Stimulated activated naive CD4-positive, alpha-beta T cell treated with Interleukin-2 at 50 U/mL for 16 hours (primary cell): ENCODE measurements at regions not wholly inside any gene's neighbourhood (a gene's known extent, or its start where the extent isn't known, plus 50 kb on each side); places are given as distances from the start of the nearest gene placed in this dataset.

Experiments
- DNase-seq: peaks from one replicate; lab custom pipeline; 2025; lab: John Stamatoyannopoulos, UW

GRCh38 chr9:79213417-79214125, 358.2 kb upstream of the TLE4 start:
- DNase-seq = no peak

GRCh38 chr9:79215821-79216220, 355.9 kb upstream of the TLE4 start:
- DNase-seq = no peak

DNA sequence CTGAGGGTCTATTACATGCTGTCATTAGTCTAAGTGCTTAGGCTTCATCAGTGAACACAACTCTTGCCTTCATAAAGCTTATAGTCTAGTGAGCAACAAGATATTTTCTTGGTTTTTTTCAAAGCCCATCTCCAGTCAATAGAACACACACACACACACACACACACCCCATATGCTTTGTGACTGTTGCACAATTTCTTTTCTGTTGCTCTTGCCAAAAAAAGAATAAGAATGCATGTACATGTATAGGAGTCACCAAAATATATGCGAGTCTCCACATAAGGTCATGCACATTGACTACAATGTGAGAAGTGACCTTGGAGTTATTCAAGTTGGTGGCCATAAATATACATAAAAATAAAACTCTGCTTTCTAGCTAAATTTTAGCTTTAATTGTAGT, 351.5 kb upstream of the TLE4 start:
- DNase-seq = no peak

DNA sequence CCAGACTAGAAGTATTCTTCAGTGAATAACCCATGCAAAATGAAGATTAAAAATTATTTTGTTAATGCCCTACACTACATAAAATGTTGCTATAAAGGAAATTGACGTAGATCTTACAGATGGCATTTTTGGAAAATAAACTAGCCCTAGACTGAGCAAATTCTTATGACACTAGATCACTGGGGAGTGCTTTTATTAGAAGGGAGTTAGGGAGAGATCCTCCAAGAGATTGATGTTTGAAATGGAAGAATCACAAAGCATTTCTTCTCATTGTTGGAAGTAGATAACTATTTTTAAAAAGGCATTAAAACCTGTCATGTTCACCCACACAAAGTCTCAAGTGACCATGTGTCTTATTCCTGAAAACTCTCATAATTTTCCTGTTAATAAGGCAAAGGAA, 351.1 kb upstream of the TLE4 start:
- DNase-seq = no peak

DNA sequence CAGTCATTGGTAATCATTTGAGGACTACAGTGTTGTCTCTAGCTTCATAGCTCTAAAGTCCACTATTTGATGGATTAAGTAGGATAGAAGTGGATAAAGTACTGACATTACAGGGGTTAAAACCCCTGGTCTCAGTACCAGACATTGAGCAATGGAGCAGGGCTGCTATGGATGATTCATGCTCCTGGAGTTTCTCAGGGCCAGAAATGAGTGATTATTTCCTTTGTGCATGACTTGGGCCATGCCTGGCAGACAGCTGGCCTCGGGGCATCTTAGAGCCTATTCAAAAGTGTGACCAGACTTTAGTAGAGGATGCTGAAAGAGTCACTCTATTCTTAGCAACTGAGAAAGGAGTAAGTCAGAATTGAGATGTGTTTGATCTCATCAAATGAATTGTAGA, 350.7 kb upstream of the TLE4 start:
- no peak for DNase-seq

DNA sequence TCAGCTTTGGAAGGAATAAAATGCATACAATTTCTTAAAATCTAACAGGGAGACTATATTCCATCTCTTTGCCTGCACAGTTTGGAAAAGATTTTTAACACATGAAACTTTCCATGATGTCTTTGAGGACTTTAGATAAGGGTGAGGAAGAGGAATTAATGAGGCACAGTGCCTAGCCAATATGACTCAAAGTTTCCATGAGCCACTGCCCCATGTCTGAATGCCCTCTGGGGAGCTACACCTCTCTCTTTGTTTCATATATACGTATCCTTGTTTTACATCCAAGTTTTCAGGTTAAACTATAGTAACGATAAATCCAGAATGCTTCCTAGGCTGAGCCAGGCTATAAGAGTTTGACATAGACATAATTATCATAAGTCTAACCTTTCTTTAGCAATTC, 349.3 kb upstream of the TLE4 start:
- DNase-seq = no peak

GRCh38 chr9:79224672-79225433, 346.9 kb upstream of the TLE4 start:
- no peak for DNase-seq

GRCh38 chr9:79233542-79233941, 338.2 kb upstream of the TLE4 start:
- DNase-seq = no peak

- DNase-seq = no peak
Measured at GRCh38 chr9:79236466-79236865, 335.3 kb upstream of the TLE4 start.

GRCh38 chr9:79237861-79238260, 333.9 kb upstream of the TLE4 start:
- DNase-seq = no peak

DNA sequence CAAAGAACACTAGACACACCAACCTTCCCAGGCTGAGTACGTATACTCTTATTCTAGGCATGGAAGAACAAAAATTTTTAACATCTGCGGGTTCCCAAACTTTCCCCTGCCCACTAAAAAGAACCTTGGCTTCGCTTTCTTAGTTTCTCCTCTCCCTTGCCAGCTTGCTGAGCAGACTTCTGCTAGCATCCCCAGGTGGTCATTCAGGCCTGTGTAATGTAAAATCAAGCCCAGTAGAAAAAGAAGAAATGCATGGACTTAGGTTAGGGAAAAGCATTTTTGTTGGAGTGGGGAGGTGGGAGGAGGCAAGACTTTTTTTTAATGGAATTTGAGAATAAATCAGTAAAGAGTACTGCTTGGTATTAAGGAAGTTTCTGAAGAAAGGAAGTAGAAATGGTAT, 331.0 kb upstream of the TLE4 start:
- DNase-seq = no peak

GRCh38 chr9:79242489-79242888, 329.3 kb upstream of the TLE4 start:
- no peak for DNase-seq

GRCh38 chr9:79246170-79246569, 325.6 kb upstream of the TLE4 start:
- no peak for DNase-seq

- no peak for DNase-seq
Measured at GRCh38 chr9:79247021-79247420, 324.7 kb upstream of the TLE4 start.

- no peak for DNase-seq
Measured at GRCh38 chr9:79250806-79251205, 321.0 kb upstream of the TLE4 start.

- no peak for DNase-seq
Measured at GRCh38 chr9:79254900-79255650, 316.7 kb upstream of the TLE4 start.

DNA sequence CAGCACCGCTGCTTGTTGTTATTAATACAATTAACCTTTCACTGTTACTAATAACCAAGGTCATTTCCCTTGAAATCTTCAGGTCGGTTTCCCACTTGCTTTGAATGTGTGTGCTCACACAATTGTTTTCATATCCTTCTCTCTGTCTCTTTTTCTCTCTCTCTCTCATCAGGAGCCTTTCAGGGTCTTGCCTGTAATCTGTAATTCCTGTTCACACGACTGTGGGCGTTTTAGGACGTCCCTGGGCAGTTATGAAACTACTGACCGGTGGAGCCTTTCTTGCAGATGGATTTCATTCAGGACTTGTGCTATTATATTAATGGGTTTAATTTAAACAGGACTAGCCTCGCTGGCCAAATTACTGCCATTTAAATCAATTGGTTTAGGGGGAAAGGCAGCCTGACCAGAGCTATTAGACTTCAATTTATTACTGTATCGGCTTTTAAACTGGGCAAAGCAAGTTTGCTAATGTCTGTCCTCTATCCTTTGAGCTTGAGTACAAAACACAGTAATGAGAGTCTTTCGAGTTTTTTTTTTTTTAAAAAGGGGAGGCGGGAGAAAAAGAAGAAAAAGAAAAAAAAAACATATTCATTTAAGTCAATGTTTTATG, 316.0 kb upstream of the TLE4 start:
- no peak for DNase-seq

GRCh38 chr9:79256691-79257213, 315.0 kb upstream of the TLE4 start:
- no peak for DNase-seq

GRCh38 chr9:79257228-79257781, 314.5 kb upstream of the TLE4 start:
- DNase-seq = no peak

- DNase-seq = no peak
Measured at GRCh38 chr9:79257790-79258351, 313.9 kb upstream of the TLE4 start.

- no peak for DNase-seq
Measured at GRCh38 chr9:79259858-79260257, 311.9 kb upstream of the TLE4 start.

- DNase-seq = no peak
Measured at GRCh38 chr9:79263628-79264027, 308.1 kb upstream of the TLE4 start.
